ENCODE measurements at regions not wholly inside any gene's neighbourhood (a gene's known extent, or its start where the extent isn't known, plus 50 kb on each side); places are given as distances from the start of the nearest gene placed in this dataset.

GRCh38 chr1:173285048-173285447 is 77.9 kb upstream of the TNFSF4 start:
- H3K4me3 ChIP-seq (ENCODE audit: low read depth, low read length) = no peak overlapping the region
- no peak for DNase-seq (ENCODE audit: low read depth, low spot score)
- no peak for TF ChIP-seq CTCF (IDR thresholded peaks at IDR 0.05; ENCODE audit: low read depth, low read length)
- in situ Hi-C loops (cut with HindIII; ENCODE audit: low sequenced_read_pairs) = no loop called here

GRCh38 chr1:173287785-173288184 is 80.7 kb upstream of the TNFSF4 start:
- no peak for TF ChIP-seq CTCF (IDR thresholded peaks at IDR 0.05; ENCODE audit: low read depth, low read length)
- DNase-seq (ENCODE audit: low read depth, low spot score) = no peak
- in situ Hi-C loops (cut with HindIII; ENCODE audit: low sequenced_read_pairs) = no loop called here
- H3K4me3 ChIP-seq (ENCODE audit: low read depth, low read length) = no peak overlapping the region

DNA sequence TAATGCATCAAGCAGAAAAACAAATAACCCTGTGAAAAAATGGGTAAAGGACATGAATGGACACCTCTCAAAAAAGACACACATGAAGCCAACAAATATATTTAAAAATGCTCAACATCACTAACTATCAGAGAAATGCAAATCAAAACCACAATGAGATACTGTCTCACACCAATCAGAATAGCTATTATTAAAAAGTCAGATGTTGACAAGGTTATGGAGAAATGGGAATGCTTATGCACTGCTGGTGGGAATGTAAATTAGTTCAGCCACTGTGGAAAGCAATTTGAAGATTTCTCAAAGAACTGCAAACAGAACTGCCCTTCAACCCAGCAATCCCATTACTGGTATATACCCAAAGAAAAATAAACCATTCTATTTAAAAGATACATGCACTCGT is 86.6 kb upstream of the TNFSF4 start:
- in situ Hi-C loops (cut with HindIII; ENCODE audit: low sequenced_read_pairs) = no loop called here
- H3K4me3 ChIP-seq (ENCODE audit: low read depth, low read length) = no peak overlapping the region
- no peak for DNase-seq (ENCODE audit: low read depth, low spot score)
- no peak for TF ChIP-seq CTCF (IDR thresholded peaks at IDR 0.05; ENCODE audit: low read depth, low read length)

- TF ChIP-seq CTCF (IDR thresholded peaks at IDR 0.05; ENCODE audit: low read depth, low read length) = no peak
- in situ Hi-C loops (cut with HindIII; ENCODE audit: low sequenced_read_pairs) = no loop called here
- DNase-seq (ENCODE audit: low read depth, low spot score) = no peak
- no peak overlapping the region for H3K4me3 ChIP-seq (ENCODE audit: low read depth, low read length)
Measured at GRCh38 chr1:173294843-173295242, 87.7 kb upstream of the TNFSF4 start.

DNA sequence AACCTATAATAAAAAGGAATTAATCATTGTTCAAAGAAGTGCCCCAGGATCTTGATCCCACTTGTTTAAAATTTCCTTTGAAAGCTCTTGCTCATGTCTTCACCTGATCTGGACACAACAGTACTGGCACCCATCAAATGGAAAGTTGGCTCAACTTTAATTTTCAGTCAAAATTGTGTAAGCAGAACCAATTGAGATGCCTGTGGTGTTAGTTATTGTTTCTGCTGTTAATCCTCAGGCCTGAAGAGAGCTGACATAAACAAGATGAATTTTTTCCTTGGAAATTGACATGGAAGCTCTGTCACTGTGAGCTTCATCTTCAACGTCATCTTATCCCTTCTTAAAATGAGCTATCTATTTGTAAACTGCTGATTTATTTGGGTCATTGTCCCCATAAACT is 88.3 kb upstream of the TNFSF4 start:
- no peak overlapping the region for H3K4me3 ChIP-seq (ENCODE audit: low read depth, low read length)
- in situ Hi-C loops (cut with HindIII; ENCODE audit: low sequenced_read_pairs) = no loop called here
- no peak for TF ChIP-seq CTCF (IDR thresholded peaks at IDR 0.05; ENCODE audit: low read depth, low read length)
- no peak for DNase-seq (ENCODE audit: low read depth, low spot score)

GRCh38 chr1:173295995-173296394 is 88.9 kb upstream of the TNFSF4 start:
- in situ Hi-C loops (cut with HindIII; ENCODE audit: low sequenced_read_pairs) = no loop called here
- no peak overlapping the region for H3K4me3 ChIP-seq (ENCODE audit: low read depth, low read length)
- DNase-seq (ENCODE audit: low read depth, low spot score) = no peak
- TF ChIP-seq CTCF (IDR thresholded peaks at IDR 0.05; ENCODE audit: low read depth, low read length) = no peak

GRCh38 chr1:173297798-173298391 is 90.8 kb upstream of the TNFSF4 start:
- in situ Hi-C loops (cut with HindIII; ENCODE audit: low sequenced_read_pairs) = no loop called here
- DNase-seq (ENCODE audit: low read depth, low spot score) = peak; percentile 7
- no peak overlapping the region for H3K4me3 ChIP-seq (ENCODE audit: low read depth, low read length)
- no peak for TF ChIP-seq CTCF (IDR thresholded peaks at IDR 0.05; ENCODE audit: low read depth, low read length)
